ENCODE measurements at regions not wholly inside any gene's neighbourhood (a gene's known extent, or its start where the extent isn't known, plus 50 kb on each side); places are given as distances from the start of the nearest gene placed in this dataset.
"Not testable (repeated sequence)": the region's sequence is repeated elsewhere in the genome, so short reads cannot be mapped to it uniquely, and the experiment has no call there.

- Histone ChIP-seq H3K4me3 (ENCODE audit: low read depth in 1 of 2, low read length in 2 of 2) (no peak overlapping the region), H3K27me3 (ENCODE audit: control insufficient read depth in 1 of 2, insufficient read depth in 2 of 2, low read length in 2 of 2) (no peaks in the 10 kb centered on the region), H3K4me1 (ENCODE audit: control insufficient read depth in 2 of 2, insufficient read depth in 2 of 2, low read length in 1 of 2) (no peaks in the 10 kb centered on the region), H3K27ac (ENCODE audit: low read depth in 2 of 2, low read length in 1 of 2) (no peak overlapping the region), H3K9me3 (ENCODE audit: control insufficient read depth in 2 of 2, insufficient read depth in 1 of 2, low read depth in 1 of 2, low read length in 1 of 2) (no peaks in the 10 kb centered on the region), H3K36me3 (ENCODE audit: control insufficient read depth in 2 of 2, insufficient read depth in 2 of 2, low read length in 1 of 2) (no peaks in the 10 kb centered on the region)
- 36 to 51% methylated on average over 1 of the region's 1 CpG for WGBS, 2 donors
Measured at GRCh38 chr12:59069516-59069915, 149.2 kb upstream of the LRIG3 start.

DNA sequence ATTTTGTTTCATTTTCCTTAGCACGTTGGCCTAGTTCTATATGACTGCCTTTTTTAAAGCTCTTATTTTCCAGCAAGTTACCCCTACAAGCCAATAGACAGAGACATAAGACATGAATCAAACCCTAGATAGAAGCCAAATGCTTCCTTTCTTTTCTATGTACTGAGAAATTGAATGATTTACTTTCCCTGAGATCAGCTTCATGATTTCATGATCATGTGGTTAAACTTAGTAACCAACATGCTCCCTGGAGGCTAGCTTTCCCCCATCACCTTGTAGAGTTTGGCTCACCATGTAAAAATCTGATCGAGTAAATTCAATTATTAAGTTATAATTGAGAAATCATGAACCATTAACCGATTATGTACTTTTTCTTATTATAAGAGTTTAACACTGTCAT is 148.1 kb upstream of the LRIG3 start:
- Histone ChIP-seq H3K27ac (ENCODE audit: low read depth in 2 of 2, low read length in 1 of 2) (no peak overlapping the region), H3K4me1 (ENCODE audit: control insufficient read depth in 2 of 2, insufficient read depth in 2 of 2, low read length in 1 of 2) (no peaks in the 10 kb centered on the region), H3K36me3 (ENCODE audit: control insufficient read depth in 2 of 2, insufficient read depth in 2 of 2, low read length in 1 of 2) (no peaks in the 10 kb centered on the region), H3K9me3 (ENCODE audit: control insufficient read depth in 2 of 2, insufficient read depth in 1 of 2, low read depth in 1 of 2, low read length in 1 of 2) (no peaks in the 10 kb centered on the region), H3K27me3 (ENCODE audit: control insufficient read depth in 1 of 2, insufficient read depth in 2 of 2, low read length in 2 of 2) (no peaks in the 10 kb centered on the region), H3K4me3 (ENCODE audit: low read depth in 1 of 2, low read length in 2 of 2) (no peak overlapping the region)
- 84 to 93% methylated on average over 3 of the region's 3 CpGs for WGBS, 2 donors

- Histone ChIP-seq H3K4me1 (ENCODE audit: control insufficient read depth in 2 of 2, insufficient read depth in 2 of 2, low read length in 1 of 2) (no peaks in the 10 kb centered on the region), H3K27ac (ENCODE audit: low read depth in 2 of 2, low read length in 1 of 2) (no peak overlapping the region), H3K36me3 (ENCODE audit: control insufficient read depth in 2 of 2, insufficient read depth in 2 of 2, low read length in 1 of 2) (no peaks in the 10 kb centered on the region), H3K4me3 (ENCODE audit: low read depth in 1 of 2, low read length in 2 of 2) (no peak overlapping the region), H3K27me3 (ENCODE audit: control insufficient read depth in 1 of 2, insufficient read depth in 2 of 2, low read length in 2 of 2) (no peaks in the 10 kb centered on the region), H3K9me3 (ENCODE audit: control insufficient read depth in 2 of 2, insufficient read depth in 1 of 2, low read depth in 1 of 2, low read length in 1 of 2) (no peaks in the 10 kb centered on the region)
- WGBS, 2 donors, result 28 to 29% methylated on average over 2 of the region's 2 CpGs
Measured at GRCh38 chr12:59067083-59067482, 146.8 kb upstream of the LRIG3 start.

DNA sequence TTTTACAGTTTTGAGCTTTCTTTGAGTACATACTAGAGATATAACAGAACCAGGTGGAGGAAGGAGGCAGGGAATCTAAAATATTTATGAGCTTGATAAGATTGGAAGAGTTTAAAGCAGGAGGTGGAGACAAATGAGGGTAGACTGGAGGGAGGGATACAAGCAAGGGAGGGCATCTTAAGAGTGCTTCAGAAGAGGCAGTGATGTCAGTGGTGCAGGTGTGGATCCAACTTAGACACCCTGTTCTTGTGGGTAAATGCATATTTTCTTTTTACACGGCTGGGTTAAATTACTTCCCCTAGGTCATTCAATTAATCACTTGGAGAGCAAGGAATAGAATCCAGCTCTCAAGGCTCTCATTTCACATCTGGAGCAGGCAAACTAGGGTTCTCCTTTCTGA is 146.1 kb upstream of the LRIG3 start:
- Histone ChIP-seq H3K4me3 (ENCODE audit: low read depth in 1 of 2, low read length in 2 of 2) (no peak overlapping the region), H3K4me1 (ENCODE audit: control insufficient read depth in 2 of 2, insufficient read depth in 2 of 2, low read length in 1 of 2) (no peaks in the 10 kb centered on the region), H3K9me3 (ENCODE audit: control insufficient read depth in 2 of 2, insufficient read depth in 1 of 2, low read depth in 1 of 2, low read length in 1 of 2) (no peaks in the 10 kb centered on the region), H3K36me3 (ENCODE audit: control insufficient read depth in 2 of 2, insufficient read depth in 2 of 2, low read length in 1 of 2) (no peaks in the 10 kb centered on the region), H3K27me3 (ENCODE audit: control insufficient read depth in 1 of 2, insufficient read depth in 2 of 2, low read length in 2 of 2) (no peaks in the 10 kb centered on the region), H3K27ac (ENCODE audit: low read depth in 2 of 2, low read length in 1 of 2) (no peak overlapping the region)
- 31 to 36% methylated on average over 1 of the region's 1 CpG for WGBS, 2 donors

- H3K27me3 ChIP-seq (ENCODE audit: control insufficient read depth in 1 of 2, insufficient read depth in 2 of 2, low read length in 2 of 2), result no peaks in the 10 kb centered on the region
- peaks cover 0 to 6% of the 10 kb centered on the region in 2 donors for H3K4me1 ChIP-seq (ENCODE audit: control insufficient read depth in 2 of 2, insufficient read depth in 2 of 2, low read length in 1 of 2)
- H3K9me3 ChIP-seq (ENCODE audit: control insufficient read depth in 2 of 2, insufficient read depth in 1 of 2, low read depth in 1 of 2, low read length in 1 of 2), result no peaks in the 10 kb centered on the region
- H3K4me3 ChIP-seq (ENCODE audit: low read depth in 1 of 2, low read length in 2 of 2), result no peak overlapping the region
- no peak overlapping the region for H3K27ac ChIP-seq (ENCODE audit: low read depth in 2 of 2, low read length in 1 of 2)
- H3K36me3 ChIP-seq (ENCODE audit: control insufficient read depth in 2 of 2, insufficient read depth in 2 of 2, low read length in 1 of 2), result no peaks in the 10 kb centered on the region
- WGBS, 2 donors, result 85 to 89% methylated on average over 4 of the region's 4 CpGs
Measured at GRCh38 chr12:59059088-59059935, 139.0 kb upstream of the LRIG3 start.

GRCh38 chr12:59056966-59057365 is 136.7 kb upstream of the LRIG3 start:
- H3K36me3 ChIP-seq (ENCODE audit: control insufficient read depth in 2 of 2, insufficient read depth in 2 of 2, low read length in 1 of 2), result no peaks in the 10 kb centered on the region
- 82 to 94% methylated on average over 3 of the region's 3 CpGs for WGBS, 2 donors
- no peaks in the 10 kb centered on the region for H3K9me3 ChIP-seq (ENCODE audit: control insufficient read depth in 2 of 2, insufficient read depth in 1 of 2, low read depth in 1 of 2, low read length in 1 of 2)
- H3K27me3 ChIP-seq (ENCODE audit: control insufficient read depth in 1 of 2, insufficient read depth in 2 of 2, low read length in 2 of 2), result no peaks in the 10 kb centered on the region
- H3K4me3 ChIP-seq (ENCODE audit: low read depth in 1 of 2, low read length in 2 of 2), result no peak overlapping the region
- peaks cover 0 to 6% of the 10 kb centered on the region in 2 donors for H3K4me1 ChIP-seq (ENCODE audit: control insufficient read depth in 2 of 2, insufficient read depth in 2 of 2, low read length in 1 of 2)
- no peak overlapping the region for H3K27ac ChIP-seq (ENCODE audit: low read depth in 2 of 2, low read length in 1 of 2)

GRCh38 chr12:59055204-59055860 is 135.0 kb upstream of the LRIG3 start:
- WGBS, 2 donors, result 0 to 17% methylated on average over 1 of the region's 1 CpG
- Histone ChIP-seq H3K4me1 (ENCODE audit: control insufficient read depth in 2 of 2, insufficient read depth in 2 of 2, low read length in 1 of 2) (peaks cover 0 to 6% of the 10 kb centered on the region in 2 donors), H3K9me3 (ENCODE audit: control insufficient read depth in 2 of 2, insufficient read depth in 1 of 2, low read depth in 1 of 2, low read length in 1 of 2) (no peaks in the 10 kb centered on the region), H3K27ac (ENCODE audit: low read depth in 2 of 2, low read length in 1 of 2) (no peak overlapping the region), H3K27me3 (ENCODE audit: control insufficient read depth in 1 of 2, insufficient read depth in 2 of 2, low read length in 2 of 2) (no peaks in the 10 kb centered on the region), H3K36me3 (ENCODE audit: control insufficient read depth in 2 of 2, insufficient read depth in 2 of 2, low read length in 1 of 2) (no peaks in the 10 kb centered on the region), H3K4me3 (ENCODE audit: low read depth in 1 of 2, low read length in 2 of 2) (no peak overlapping the region)

DNA sequence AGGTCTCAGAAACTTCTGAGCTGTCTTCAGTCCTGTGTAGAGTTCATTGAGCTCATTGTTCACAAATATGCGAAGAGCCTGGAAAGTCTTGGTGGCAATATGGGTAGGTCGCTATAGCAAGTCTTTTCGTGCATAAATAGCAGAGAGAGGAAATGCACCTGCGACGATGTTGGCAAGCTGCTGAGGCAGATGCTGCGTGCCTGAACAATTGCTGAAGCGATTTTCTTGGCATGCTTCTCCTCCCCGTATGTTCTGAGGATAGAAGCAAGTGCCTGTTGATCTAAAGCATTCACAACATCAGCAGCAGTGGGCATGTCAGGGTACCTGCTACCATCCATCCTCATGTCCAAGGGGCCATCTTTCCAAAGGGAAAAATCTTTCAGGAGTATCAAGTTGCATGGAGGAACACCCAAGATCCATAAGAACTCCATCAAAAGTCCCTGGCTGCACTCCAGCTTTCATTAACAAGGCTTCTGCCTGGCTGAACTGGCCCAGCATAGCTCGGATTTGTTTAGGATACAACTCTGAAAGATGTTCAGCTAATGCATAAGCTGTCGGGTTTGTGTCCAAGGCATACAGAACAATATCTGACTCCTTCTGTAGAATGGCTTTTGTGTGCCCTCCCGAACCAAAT is 133.1 kb upstream of the LRIG3 start:
- H3K9me3 ChIP-seq (ENCODE audit: control insufficient read depth in 2 of 2, insufficient read depth in 1 of 2, low read depth in 1 of 2, low read length in 1 of 2); H3K36me3 ChIP-seq (ENCODE audit: control insufficient read depth in 2 of 2, insufficient read depth in 2 of 2, low read length in 1 of 2); H3K27me3 ChIP-seq (ENCODE audit: control insufficient read depth in 1 of 2, insufficient read depth in 2 of 2, low read length in 2 of 2); H3K4me3 ChIP-seq (ENCODE audit: low read depth in 1 of 2, low read length in 2 of 2); H3K4me1 ChIP-seq (ENCODE audit: control insufficient read depth in 2 of 2, insufficient read depth in 2 of 2, low read length in 1 of 2): not testable (repeated sequence)
- peak overlapping the region in 1 of 2 donors; percentile 17 for H3K27ac ChIP-seq (ENCODE audit: low read depth in 2 of 2, low read length in 1 of 2)
- WGBS, 2 donors, result 38 to 52% methylated on average over 11 of the region's 11 CpGs

DNA sequence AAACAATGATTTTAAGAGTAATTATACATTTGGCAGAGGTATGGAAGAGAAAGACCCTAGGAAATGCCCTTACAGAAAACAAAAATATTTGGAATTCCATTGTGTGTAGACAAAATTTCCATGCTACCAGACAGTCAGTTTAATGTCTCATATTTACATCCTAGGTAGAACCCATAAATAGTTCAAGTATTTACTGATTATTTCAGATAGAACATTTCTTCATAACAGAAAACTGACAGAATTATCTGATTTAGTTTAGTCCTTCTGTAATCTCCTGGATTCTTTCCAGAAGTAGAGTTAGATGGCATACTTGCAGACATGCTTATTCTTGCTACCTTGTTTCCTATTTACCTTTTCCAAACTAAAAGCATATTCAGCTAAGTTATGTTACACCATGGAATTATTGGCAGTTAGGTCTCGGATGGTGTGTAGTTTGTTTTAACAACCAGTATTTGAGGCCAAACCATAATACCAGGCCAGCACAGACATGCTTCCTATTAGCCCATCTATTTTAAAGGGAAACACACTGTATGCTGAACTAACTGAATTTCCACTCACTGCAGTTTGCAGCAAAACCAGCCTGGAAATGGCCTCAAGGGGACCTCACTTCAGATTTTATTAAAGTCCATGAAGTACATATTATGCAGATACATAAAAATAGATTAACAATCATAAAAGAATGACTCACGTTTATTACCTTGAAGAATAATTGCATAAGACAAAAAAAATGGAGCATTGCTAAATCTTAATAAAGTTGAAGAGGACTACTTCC is 126.6 kb upstream of the LRIG3 start:
- Histone ChIP-seq H3K27me3 (ENCODE audit: control insufficient read depth in 1 of 2, insufficient read depth in 2 of 2, low read length in 2 of 2) (no peaks in the 10 kb centered on the region), H3K4me1 (ENCODE audit: control insufficient read depth in 2 of 2, insufficient read depth in 2 of 2, low read length in 1 of 2) (no peaks in the 10 kb centered on the region), H3K36me3 (ENCODE audit: control insufficient read depth in 2 of 2, insufficient read depth in 2 of 2, low read length in 1 of 2) (no peaks in the 10 kb centered on the region), H3K27ac (ENCODE audit: low read depth in 2 of 2, low read length in 1 of 2) (peak overlapping the region in 1 of 2 donors; percentile 4), H3K4me3 (ENCODE audit: low read depth in 1 of 2, low read length in 2 of 2) (no peak overlapping the region), H3K9me3 (ENCODE audit: control insufficient read depth in 2 of 2, insufficient read depth in 1 of 2, low read depth in 1 of 2, low read length in 1 of 2) (no peaks in the 10 kb centered on the region)
- WGBS, 2 donors, result 37 to 50% methylated on average over 2 of the region's 2 CpGs
